Right lobe of liver (tissue), 4 donors: ENCODE measurements at regions not wholly inside any gene's neighbourhood (a gene's known extent, or its start where the extent isn't known, plus 50 kb on each side); places are given as distances from the start of the nearest gene placed in this dataset.

Experiments
- CTCF ChIP-seq, 4 donors: fragments of 200-600 bp in 3 of 4; fragments of 450-650 bp in 1 of 4; IDR thresholded peaks; one replicate each; pipeline versions ENCODE4 v1.5.1 to v1.8.0; 2016 to 2022; ENCODE audit warnings: antibody characterized with exemption in 4 of 4, mild to moderate bottlenecking in 2 of 4
- POLR2A ChIP-seq: fragments of 450-650 bp; IDR thresholded peaks from one replicate; pipeline ENCODE4 v1.6.1; 2017; ENCODE audit warnings: antibody characterized with exemption, mild to moderate bottlenecking
- donor health status: DM: no; HTN: no; CAD: no.
- donor health status: DM: no; HTN: no; CAD: no.
- donor health status: DM: no; HTN: yes; CAD: no.

DNA sequence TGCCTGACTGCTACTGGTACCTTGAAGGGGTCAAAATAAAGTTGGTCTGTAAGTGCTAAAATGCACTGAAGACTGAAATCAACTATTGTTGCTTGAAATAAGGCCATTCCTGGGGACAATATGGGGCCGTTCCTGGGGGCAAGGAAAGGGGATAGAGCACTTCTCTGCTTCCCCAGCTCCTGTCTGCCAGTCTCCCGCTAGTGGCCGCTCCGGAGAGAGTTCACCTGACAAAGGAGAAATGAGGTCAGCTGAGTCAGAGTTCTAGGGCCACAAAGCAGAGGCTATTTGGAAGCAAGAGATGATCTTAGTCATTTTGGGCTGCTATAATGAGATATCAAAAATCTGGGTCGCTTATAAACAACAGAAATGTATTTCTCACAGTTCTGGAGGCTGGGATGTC lies 345.9 kb downstream of the TSN start:
- no peak for TF ChIP-seq CTCF (IDR thresholded peaks at IDR 0.05)
- no peak for TF ChIP-seq POLR2A
